DMS53 treated with DMSO at 0.1 percent for 48 hours (cell line): ENCODE measurements at regions not wholly inside any gene's neighbourhood (a gene's known extent, or its start where the extent isn't known, plus 50 kb on each side); places are given as distances from the start of the nearest gene placed in this dataset.
"Not testable (repeated sequence)": the region's sequence is repeated elsewhere in the genome, so short reads cannot be mapped to it uniquely, and the experiment has no call there.

Source experiments
- DNase-seq: peaks from one replicate; lab custom pipeline; 2025; ENCODE audit not compliant: unreplicated experiment; lab: John Stamatoyannopoulos, UW

- no peak for DNase-seq
Measured at GRCh38 chr6:132142768-132143167, 191.6 kb upstream of the CCN2 start.

GRCh38 chr6:132142308-132142707 lies 191.1 kb upstream of the CCN2 start:
- no peak for DNase-seq

GRCh38 chr6:132140189-132140588 lies 189.0 kb upstream of the CCN2 start:
- no peak for DNase-seq

GRCh38 chr6:132139611-132140010 lies 188.4 kb upstream of the CCN2 start:
- no peak for DNase-seq

GRCh38 chr6:132136981-132137380 lies 185.8 kb upstream of the CCN2 start:
- DNase-seq: no peak

GRCh38 chr6:132135409-132135808 lies 184.2 kb upstream of the CCN2 start:
- no peak for DNase-seq

GRCh38 chr6:132133736-132134445 lies 182.7 kb upstream of the CCN2 start:
- no peak for DNase-seq

GRCh38 chr6:132132924-132133639 lies 181.9 kb upstream of the CCN2 start:
- DNase-seq: no peak

- no peak for DNase-seq
Measured at GRCh38 chr6:132132422-132132821, 181.2 kb upstream of the CCN2 start.

- no peak for DNase-seq
Measured at GRCh38 chr6:132131758-132132157, 180.6 kb upstream of the CCN2 start.

GRCh38 chr6:132131351-132131750 lies 180.2 kb upstream of the CCN2 start:
- no peak for DNase-seq

GRCh38 chr6:132130626-132131298 lies 179.6 kb upstream of the CCN2 start:
- DNase-seq: no peak

- no peak for DNase-seq
Measured at GRCh38 chr6:132128424-132128823, 177.3 kb upstream of the CCN2 start.

- no peak for DNase-seq
Measured at GRCh38 chr6:132126150-132126549, 175.0 kb upstream of the CCN2 start.

- no peak for DNase-seq
Measured at GRCh38 chr6:132122871-132123270, 171.7 kb upstream of the CCN2 start.

GRCh38 chr6:132122176-132122575 lies 171.0 kb upstream of the CCN2 start:
- DNase-seq: no peak

- no peak for DNase-seq
Measured at GRCh38 chr6:132118144-132118543, 167.0 kb upstream of the CCN2 start.

- DNase-seq: no peak
Measured at GRCh38 chr6:132115714-132116366, 164.7 kb upstream of the CCN2 start.

GRCh38 chr6:132114201-132114825 lies 163.1 kb upstream of the CCN2 start:
- no peak for DNase-seq

- DNase-seq: not testable (repeated sequence)
Measured at GRCh38 chr6:132109752-132110151, 158.6 kb upstream of the CCN2 start.

- no peak for DNase-seq
Measured at GRCh38 chr6:132107896-132108295, 156.7 kb upstream of the CCN2 start.
